ENCODE measurements at regions not wholly inside any gene's neighbourhood (a gene's known extent, or its start where the extent isn't known, plus 50 kb on each side); places are given as distances from the start of the nearest gene placed in this dataset.

DNA sequence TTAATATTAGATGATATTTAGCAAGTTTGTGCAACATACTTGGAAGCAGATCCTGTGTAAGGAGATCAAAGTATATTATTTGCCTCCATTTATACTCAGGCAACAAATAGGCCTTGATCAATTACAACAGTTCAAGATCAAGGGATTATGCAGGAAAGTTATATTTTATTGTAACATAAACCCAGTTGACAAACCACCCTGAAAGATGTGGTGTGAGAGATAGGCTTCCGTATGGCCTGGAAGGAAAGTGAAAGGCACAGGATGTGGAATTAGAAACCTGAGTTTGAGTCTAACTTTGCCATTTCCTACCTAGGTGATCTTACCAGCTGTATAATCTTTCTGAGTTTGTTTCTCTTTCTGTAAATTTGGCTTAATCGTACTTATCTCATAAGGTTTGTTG is 284.1 kb downstream of the BMP4 start:
- H3K4me3 ChIP-seq (replicated peaks in 1 of 3) = no peak overlapping the region
- TF ChIP-seq POLR2A (IDR thresholded peaks at IDR 0.05) = no peak
- TF ChIP-seq, protein P1, sequence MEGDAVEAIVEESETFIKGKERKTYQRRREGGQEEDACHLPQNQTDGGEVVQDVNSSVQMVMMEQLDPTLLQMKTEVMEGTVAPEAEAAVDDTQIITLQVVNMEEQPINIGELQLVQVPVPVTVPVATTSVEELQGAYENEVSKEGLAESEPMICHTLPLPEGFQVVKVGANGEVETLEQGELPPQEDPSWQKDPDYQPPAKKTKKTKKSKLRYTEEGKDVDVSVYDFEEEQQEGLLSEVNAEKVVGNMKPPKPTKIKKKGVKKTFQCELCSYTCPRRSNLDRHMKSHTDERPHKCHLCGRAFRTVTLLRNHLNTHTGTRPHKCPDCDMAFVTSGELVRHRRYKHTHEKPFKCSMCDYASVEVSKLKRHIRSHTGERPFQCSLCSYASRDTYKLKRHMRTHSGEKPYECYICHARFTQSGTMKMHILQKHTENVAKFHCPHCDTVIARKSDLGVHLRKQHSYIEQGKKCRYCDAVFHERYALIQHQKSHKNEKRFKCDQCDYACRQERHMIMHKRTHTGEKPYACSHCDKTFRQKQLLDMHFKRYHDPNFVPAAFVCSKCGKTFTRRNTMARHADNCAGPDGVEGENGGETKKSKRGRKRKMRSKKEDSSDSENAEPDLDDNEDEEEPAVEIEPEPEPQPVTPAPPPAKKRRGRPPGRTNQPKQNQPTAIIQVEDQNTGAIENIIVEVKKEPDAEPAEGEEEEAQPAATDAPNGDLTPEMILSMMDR (IDR thresholded peaks at IDR 0.05) = no peak
- no peaks in the 10 kb centered on the region for H3K27me3 ChIP-seq
- intact Hi-C loops (cut with DNase I) = no loop called here
- DNase-seq = no peak
- no peaks in the 10 kb centered on the region for H3K4me1 ChIP-seq
- H3K27ac ChIP-seq = no peak overlapping the region
- WGBS, 2 donors = 86 to 91% methylated on average over 2 of the region's 2 CpGs
- H3K9me3 ChIP-seq = no peaks in the 10 kb centered on the region
- no peaks in the 10 kb centered on the region for H3K36me3 ChIP-seq

DNA sequence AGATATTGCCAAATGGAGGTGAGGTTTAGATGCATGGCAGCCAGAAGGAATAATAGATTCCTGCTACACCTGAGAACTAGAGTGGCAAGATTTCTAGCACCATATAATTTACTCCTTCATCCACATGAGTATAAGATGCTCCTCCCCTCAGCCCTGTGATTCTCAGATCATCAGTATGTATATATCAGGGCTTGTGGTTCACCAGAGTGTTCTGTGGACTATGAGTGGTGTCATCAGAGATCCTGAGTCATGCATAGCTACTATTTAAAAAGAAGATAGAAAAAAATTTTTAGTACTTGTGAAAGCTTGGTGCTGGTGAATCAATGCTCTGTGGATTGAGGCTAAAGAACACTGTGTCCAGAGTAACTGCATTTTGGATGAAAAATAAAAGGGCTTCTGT is 285.9 kb downstream of the BMP4 start:
- no peak for TF ChIP-seq POLR2A (IDR thresholded peaks at IDR 0.05)
- TF ChIP-seq, protein P1 (IDR thresholded peaks at IDR 0.05) = no peak
- H3K4me1 ChIP-seq = no peaks in the 10 kb centered on the region
- no peak overlapping the region for H3K27ac ChIP-seq
- intact Hi-C loops (cut with DNase I) = no loop called here
- no peaks in the 10 kb centered on the region for H3K27me3 ChIP-seq
- no peak overlapping the region for H3K4me3 ChIP-seq (replicated peaks in 1 of 3)
- no peaks in the 10 kb centered on the region for H3K9me3 ChIP-seq
- no peak for DNase-seq
- no peaks in the 10 kb centered on the region for H3K36me3 ChIP-seq

DNA sequence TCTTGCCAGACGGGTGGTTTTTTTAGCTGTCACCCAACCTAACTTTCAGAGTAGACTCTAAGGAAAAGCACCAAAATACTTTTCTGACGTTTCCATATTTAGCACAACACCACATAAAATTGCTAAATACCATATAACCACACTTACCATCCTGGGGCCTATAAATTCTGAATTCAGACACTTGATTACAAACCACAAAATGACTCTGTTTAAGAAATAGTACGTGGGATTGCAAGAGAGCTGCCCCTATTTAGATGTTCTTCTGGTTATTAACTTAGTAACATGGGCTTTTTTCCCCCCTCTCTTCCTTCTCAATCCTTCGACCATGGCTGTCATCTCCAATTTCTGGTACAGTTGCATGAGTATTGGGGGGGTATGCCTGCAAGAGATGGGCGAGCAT is 287.7 kb downstream of the BMP4 start:
- Histone ChIP-seq H3K9me3 (no peaks in the 10 kb centered on the region), H3K36me3 (no peaks in the 10 kb centered on the region), H3K4me3 (replicated peaks in 1 of 3) (no peak overlapping the region), H3K27ac (no peak overlapping the region), H3K27me3 (no peaks in the 10 kb centered on the region), H3K4me1 (no peaks in the 10 kb centered on the region)
- 67 to 71% methylated on average over 5 of the region's 5 CpGs for WGBS, 2 donors
- DNase-seq = no peak
- TF ChIP-seq, protein P1 (IDR thresholded peaks at IDR 0.05) = no peak
- TF ChIP-seq POLR2A (IDR thresholded peaks at IDR 0.05) = no peak
- intact Hi-C loops (cut with DNase I) = no loop called here

DNA sequence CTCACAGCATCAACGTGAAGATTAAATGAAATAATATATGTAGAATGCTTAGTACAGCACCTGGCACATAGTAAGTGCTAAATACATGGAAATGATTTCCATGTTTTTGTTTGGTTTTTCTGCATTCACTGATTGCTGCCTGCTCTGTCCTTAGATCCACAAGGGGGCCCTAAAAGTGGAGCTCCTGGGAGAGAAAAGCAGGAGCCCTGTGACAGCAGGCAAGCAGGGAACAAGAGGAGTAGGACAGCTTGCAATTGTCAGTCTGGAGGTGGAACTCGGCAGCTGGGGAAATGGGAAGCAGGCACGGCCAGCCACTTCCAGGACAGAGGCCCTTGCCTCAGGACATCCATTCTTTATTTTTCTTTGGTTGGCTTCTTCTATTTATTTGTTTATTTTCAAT is 292.9 kb downstream of the BMP4 start:
- no peaks in the 10 kb centered on the region for H3K9me3 ChIP-seq
- intact Hi-C loops (cut with DNase I) = no loop called here
- H3K4me1 ChIP-seq = no peaks in the 10 kb centered on the region
- no peak overlapping the region for H3K27ac ChIP-seq
- no peak for DNase-seq
- no peaks in the 10 kb centered on the region for H3K27me3 ChIP-seq
- no peaks in the 10 kb centered on the region for H3K36me3 ChIP-seq
- WGBS, 2 donors = 70 to 73% methylated on average over 3 of the region's 3 CpGs
- no peak for TF ChIP-seq POLR2A (IDR thresholded peaks at IDR 0.05)
- TF ChIP-seq, protein P1 (IDR thresholded peaks at IDR 0.05) = no peak
- H3K4me3 ChIP-seq (replicated peaks in 1 of 3) = no peak overlapping the region

DNA sequence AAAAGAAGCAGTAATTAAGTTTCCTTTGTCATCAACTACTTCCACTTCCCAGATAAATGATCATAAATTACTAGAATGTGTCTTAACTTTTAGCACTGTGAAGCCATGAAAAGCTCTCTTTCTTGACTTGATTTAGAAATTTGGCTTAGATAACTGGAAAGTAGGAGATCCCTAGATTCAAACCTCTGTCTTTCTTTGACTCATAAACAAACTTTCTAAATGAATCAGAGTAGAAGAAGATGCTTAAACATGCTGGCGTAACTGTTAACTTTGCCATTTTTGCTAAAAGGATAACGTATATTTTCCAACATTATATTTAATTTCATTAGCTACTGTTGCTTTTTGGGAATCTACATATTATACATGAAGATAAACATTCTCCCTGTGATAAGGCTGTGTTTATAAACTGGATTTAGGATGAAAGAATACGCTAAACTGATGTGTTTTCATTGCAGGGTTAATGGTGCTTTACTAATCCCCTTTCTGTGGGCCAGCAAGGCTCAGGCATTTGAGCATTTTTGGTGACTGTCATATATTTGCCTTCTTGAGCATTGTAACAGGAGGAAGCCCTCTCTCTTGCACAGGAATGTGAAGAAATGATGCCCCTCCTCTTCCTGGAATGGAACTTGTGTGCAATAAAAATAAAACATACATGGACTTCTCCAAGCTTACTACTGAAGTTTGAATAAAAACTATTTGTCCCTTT is 301.4 kb downstream of the BMP4 start:
- no peaks in the 10 kb centered on the region for H3K4me1 ChIP-seq
- no peaks in the 10 kb centered on the region for H3K9me3 ChIP-seq
- H3K4me3 ChIP-seq (replicated peaks in 1 of 3) = no peak overlapping the region
- H3K36me3 ChIP-seq = no peaks in the 10 kb centered on the region
- TF ChIP-seq, protein P1 (IDR thresholded peaks at IDR 0.05) = no peak
- TF ChIP-seq POLR2A (IDR thresholded peaks at IDR 0.05) = no peak
- intact Hi-C loops (cut with DNase I) = no loop called here
- no peak overlapping the region for H3K27ac ChIP-seq
- DNase-seq = no peak
- WGBS, 2 donors = 82 to 88% methylated on average over 3 of the region's 3 CpGs
- H3K27me3 ChIP-seq = no peaks in the 10 kb centered on the region

All from thyroid gland (tissue), 4 donors.